Transverse colon (tissue), 3 donors: ENCODE measurements at regions not wholly inside any gene's neighbourhood (a gene's known extent, or its start where the extent isn't known, plus 50 kb on each side); places are given as distances from the start of the nearest gene placed in this dataset.

Source experiments
- EP300 ChIP-seq: sonication (generic); formaldehyde crosslinking; IDR thresholded peaks from one replicate; pipeline ENCODE4 v1.6.1; 2017; ENCODE audit warnings: antibody characterized with exemption, low read depth
- TF ChIP-seq, protein P1 (sequence below), 5 experiments: fragments of 200-600 bp in 3 of 5; fragments of 450-650 bp in 2 of 5; sonication (generic) in 3 of 5; IDR thresholded peaks; 1 replicate in 2 of 5; 2 replicates in 3 of 5; pipeline ENCODE4 v1.5.1; 2016 to 2017; ENCODE audit warnings: antibody characterized with exemption in 5 of 5, inconsistent platforms in 3 of 5, mild to moderate bottlenecking in 2 of 5, moderate library complexity in 1 of 5

DNA sequence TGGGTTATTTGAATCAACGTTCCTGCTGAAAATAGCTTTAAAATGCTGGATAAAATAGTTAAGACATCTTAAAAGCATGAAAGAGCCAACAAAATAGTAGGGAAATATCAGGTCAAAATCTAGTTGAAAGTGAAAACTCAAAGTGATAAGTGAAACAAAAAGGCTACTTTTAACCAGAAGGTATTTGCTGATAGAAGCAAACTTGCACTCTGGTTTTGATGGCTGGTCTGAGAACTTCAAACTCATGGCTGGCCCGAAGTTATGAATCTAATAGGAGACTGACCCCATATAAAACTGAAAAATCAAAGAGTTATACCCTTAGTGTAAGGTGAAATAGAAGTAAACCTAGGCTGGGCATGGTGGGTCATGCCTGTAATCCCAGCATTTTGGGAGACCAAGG, 66.3 kb upstream of the HOXC13 start:
- TF ChIP-seq, protein P1, sequence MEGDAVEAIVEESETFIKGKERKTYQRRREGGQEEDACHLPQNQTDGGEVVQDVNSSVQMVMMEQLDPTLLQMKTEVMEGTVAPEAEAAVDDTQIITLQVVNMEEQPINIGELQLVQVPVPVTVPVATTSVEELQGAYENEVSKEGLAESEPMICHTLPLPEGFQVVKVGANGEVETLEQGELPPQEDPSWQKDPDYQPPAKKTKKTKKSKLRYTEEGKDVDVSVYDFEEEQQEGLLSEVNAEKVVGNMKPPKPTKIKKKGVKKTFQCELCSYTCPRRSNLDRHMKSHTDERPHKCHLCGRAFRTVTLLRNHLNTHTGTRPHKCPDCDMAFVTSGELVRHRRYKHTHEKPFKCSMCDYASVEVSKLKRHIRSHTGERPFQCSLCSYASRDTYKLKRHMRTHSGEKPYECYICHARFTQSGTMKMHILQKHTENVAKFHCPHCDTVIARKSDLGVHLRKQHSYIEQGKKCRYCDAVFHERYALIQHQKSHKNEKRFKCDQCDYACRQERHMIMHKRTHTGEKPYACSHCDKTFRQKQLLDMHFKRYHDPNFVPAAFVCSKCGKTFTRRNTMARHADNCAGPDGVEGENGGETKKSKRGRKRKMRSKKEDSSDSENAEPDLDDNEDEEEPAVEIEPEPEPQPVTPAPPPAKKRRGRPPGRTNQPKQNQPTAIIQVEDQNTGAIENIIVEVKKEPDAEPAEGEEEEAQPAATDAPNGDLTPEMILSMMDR (IDR thresholded peaks at IDR 0.05), result no peak
- no peak for TF ChIP-seq EP300
